A673 (cell line): ENCODE measurements at regions not wholly inside any gene's neighbourhood (a gene's known extent, or its start where the extent isn't known, plus 50 kb on each side); places are given as distances from the start of the nearest gene placed in this dataset.

Source experiments
- BruUV-seq: library from RNA; stranded (reverse); fragments of 400-500 nt; replicated peaks from 2 replicates; lab custom pipeline; 2021; lab: Mats Ljungman, UMichigan
- CTCF ChIA-PET: fragments of 300-600 bp; sonication (Branson Sonifier 250); formaldehyde crosslinking; loops from one replicate; lab custom pipeline; 2022; ENCODE audit warnings: antibody characterized with exemption; lab: Charles Lee
- POLR2A ChIA-PET: fragments of 300-600 bp; sonication (Branson Sonifier 250); formaldehyde crosslinking; loops from one replicate; lab custom pipeline; 2022; ENCODE audit warnings: antibody characterized with exemption; ENCODE audit not compliant: low non-redundant PET; lab: Charles Lee
- DNase-seq: peaks from one replicate; pipeline ENCODE4 v3.0.0-alpha.2; 2015; ENCODE audit warnings: low spot score
- H3K27ac ChIP-seq: fragments of 200-600 bp; sonication (generic); 2 replicates; pipeline ENCODE4 v1.5.1; 2016; ENCODE audit warnings: mixed run types, low read depth, mild to moderate bottlenecking, mixed read lengths, antibody characterized with exemption, low read length; ENCODE audit not compliant: poor library complexity, severe bottlenecking
- H3K27me3 ChIP-seq: fragments of 200-600 bp; sonication (generic); replicated peaks from 2 replicates; pipeline ENCODE4 v1.6.1; 2017; ENCODE audit warnings: mixed run types, low read depth, mild to moderate bottlenecking, mixed read lengths, antibody characterized with exemption, low read length; ENCODE audit not compliant: insufficient read depth, poor library complexity
- H3K36me3 ChIP-seq: fragments of 200-600 bp; sonication (generic); 2 replicates; pipeline ENCODE4 v1.6.1; 2016; ENCODE audit warnings: mixed run types, mild to moderate bottlenecking, mixed read lengths, antibody characterized with exemption, low read length; ENCODE audit not compliant: insufficient read depth, poor library complexity, severe bottlenecking
- H3K4me1 ChIP-seq: fragments of 200-600 bp; sonication (generic); 2 replicates; pipeline ENCODE4 v1.6.1; 2017; ENCODE audit warnings: mixed run types, mild to moderate bottlenecking, mixed read lengths, antibody characterized with exemption, low read length; ENCODE audit not compliant: insufficient read depth, poor library complexity, severe bottlenecking
- H3K4me3 ChIP-seq: fragments of 200-600 bp; sonication (generic); 2 replicates; pipeline ENCODE4 v1.5.1; 2016; ENCODE audit warnings: low read depth, mixed run types, mild to moderate bottlenecking, mixed read lengths, low read length; ENCODE audit not compliant: poor library complexity, severe bottlenecking
- H3K9me3 ChIP-seq: fragments of 200-600 bp; sonication (generic); 2 replicates; pipeline ENCODE4 v1.6.1; 2016; ENCODE audit warnings: mixed run types, low read depth, mild to moderate bottlenecking, mixed read lengths, antibody characterized with exemption, low read length; ENCODE audit not compliant: poor library complexity, severe bottlenecking
- EZH2 ChIP-seq: fragments of 200-600 bp; sonication (generic); IDR thresholded peaks from 2 replicates; pipeline ENCODE4 v1.6.1; 2017; ENCODE audit warnings: borderline replicate concordance, low read depth, mild to moderate bottlenecking, mixed read lengths, antibody characterized with exemption, low read length; ENCODE audit not compliant: poor library complexity, severe bottlenecking
- intact Hi-C: fragments of 100-400 bp; cut with micrococcal nuclease; formaldehyde crosslinking; loops from one replicate; pipeline ENCODE4 v1.10.0; 2022; ENCODE audit not compliant: unreplicated experiment
- TF ChIP-seq, protein P1 (sequence below): fragments of 300-800, 200-600 bp; sonication (generic); conservative IDR thresholded peaks from 2 replicates; pipeline ENCODE4 v1.5.1; 2017; ENCODE audit warnings: low read depth, mild to moderate bottlenecking, antibody characterized with exemption, low read length, moderate library complexity, mixed read lengths

DNA sequence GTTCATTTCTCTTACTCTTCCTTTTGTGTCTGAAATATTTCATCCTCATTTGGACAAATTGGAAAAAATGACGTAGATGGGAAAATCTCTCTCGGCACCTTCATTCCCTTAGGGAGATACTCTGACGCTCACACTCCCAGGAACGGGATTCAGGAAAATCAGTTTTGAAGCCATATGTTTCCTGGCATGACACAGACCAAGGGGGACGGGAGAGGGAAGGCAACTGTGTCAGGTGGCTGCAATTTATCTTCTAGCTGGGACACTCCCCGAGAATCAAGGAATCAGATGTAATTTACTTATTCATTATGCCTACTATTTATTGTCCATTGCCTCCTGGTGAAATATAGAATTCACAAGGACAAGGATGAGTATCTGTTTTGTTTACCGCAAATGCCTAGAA, 65.5 kb downstream of the IRX5 start:
- intact Hi-C loops = no loop called here
- Histone ChIP-seq H3K27me3 (peaks cover 4% of the 10 kb centered on the region), H3K4me3 (no peak overlapping the region), H3K4me1 (no peaks in the 10 kb centered on the region), H3K27ac (no peak overlapping the region), H3K9me3 (no peaks in the 10 kb centered on the region), H3K36me3 (no peaks in the 10 kb centered on the region)
- DNase-seq = no peak
- no TSS peak for BruUV-seq
- CTCF ChIA-PET = no interaction called here
- TF ChIP-seq, protein P1, sequence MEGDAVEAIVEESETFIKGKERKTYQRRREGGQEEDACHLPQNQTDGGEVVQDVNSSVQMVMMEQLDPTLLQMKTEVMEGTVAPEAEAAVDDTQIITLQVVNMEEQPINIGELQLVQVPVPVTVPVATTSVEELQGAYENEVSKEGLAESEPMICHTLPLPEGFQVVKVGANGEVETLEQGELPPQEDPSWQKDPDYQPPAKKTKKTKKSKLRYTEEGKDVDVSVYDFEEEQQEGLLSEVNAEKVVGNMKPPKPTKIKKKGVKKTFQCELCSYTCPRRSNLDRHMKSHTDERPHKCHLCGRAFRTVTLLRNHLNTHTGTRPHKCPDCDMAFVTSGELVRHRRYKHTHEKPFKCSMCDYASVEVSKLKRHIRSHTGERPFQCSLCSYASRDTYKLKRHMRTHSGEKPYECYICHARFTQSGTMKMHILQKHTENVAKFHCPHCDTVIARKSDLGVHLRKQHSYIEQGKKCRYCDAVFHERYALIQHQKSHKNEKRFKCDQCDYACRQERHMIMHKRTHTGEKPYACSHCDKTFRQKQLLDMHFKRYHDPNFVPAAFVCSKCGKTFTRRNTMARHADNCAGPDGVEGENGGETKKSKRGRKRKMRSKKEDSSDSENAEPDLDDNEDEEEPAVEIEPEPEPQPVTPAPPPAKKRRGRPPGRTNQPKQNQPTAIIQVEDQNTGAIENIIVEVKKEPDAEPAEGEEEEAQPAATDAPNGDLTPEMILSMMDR = no peak
- no peak for TF ChIP-seq EZH2
- POLR2A ChIA-PET = no interaction called here

DNA sequence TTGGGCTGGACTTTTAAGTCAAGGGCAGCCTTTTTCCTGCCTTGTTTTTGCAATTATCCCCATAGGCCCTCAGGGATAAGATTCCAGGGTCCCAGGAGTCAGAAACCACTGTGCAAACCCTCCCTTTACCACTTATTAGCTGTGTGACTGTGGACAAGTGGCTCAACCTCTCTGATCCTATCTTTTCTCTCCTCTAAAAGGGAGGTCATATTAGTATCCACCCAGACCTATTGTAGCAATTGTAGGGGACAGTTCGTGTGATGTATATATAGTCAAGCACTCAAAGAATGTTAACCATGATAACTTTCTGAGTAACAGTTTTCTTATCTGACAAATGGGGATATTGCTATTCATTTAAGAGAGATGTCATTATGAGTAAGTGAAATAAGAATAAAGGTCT, 68.2 kb downstream of the IRX5 start:
- ChIA-PET CTCF (no interaction called here), POLR2A (no interaction called here)
- no peaks in the 10 kb centered on the region for H3K9me3 ChIP-seq
- no TSS peak for BruUV-seq
- no peak for DNase-seq
- intact Hi-C loops = no loop called here
- no peak for TF ChIP-seq EZH2
- TF ChIP-seq, protein P1 = no peak
- no peak overlapping the region for H3K4me3 ChIP-seq
- no peak overlapping the region for H3K27ac ChIP-seq
- H3K27me3 ChIP-seq = peaks cover 4% of the 10 kb centered on the region
- H3K4me1 ChIP-seq = no peaks in the 10 kb centered on the region
- no peaks in the 10 kb centered on the region for H3K36me3 ChIP-seq

- no peaks in the 10 kb centered on the region for H3K9me3 ChIP-seq
- ChIA-PET POLR2A (no interaction called here), CTCF (no interaction called here)
- no peak for TF ChIP-seq EZH2
- TF ChIP-seq, protein P1 = no peak
- H3K4me3 ChIP-seq = no peak overlapping the region
- DNase-seq = no peak
- BruUV-seq = no TSS peak
- intact Hi-C loops = no loop called here
- H3K4me1 ChIP-seq = no peaks in the 10 kb centered on the region
- H3K27ac ChIP-seq = no peak overlapping the region
- peaks cover 4% of the 10 kb centered on the region for H3K27me3 ChIP-seq
- H3K36me3 ChIP-seq = no peaks in the 10 kb centered on the region
These were observed 68.8 kb downstream of the IRX5 start for GRCh38 chr16:54999481-54999880.
